ENCODE measurements at regions not wholly inside any gene's neighbourhood (a gene's known extent, or its start where the extent isn't known, plus 50 kb on each side); places are given as distances from the start of the nearest gene placed in this dataset.

- Histone ChIP-seq H3K36me3 (ENCODE audit: low read length) (no peaks in the 10 kb centered on the region), H3K9me3 (ENCODE audit: insufficient read depth, low read length) (no peaks in the 10 kb centered on the region; the same call in 1 of the 2 replicates), H3K9ac (ENCODE audit: low read length) (no peak overlapping the region), H4K20me1 (ENCODE audit: low read depth, low read length) (no peaks in the 10 kb centered on the region), H3K4me2 (ENCODE audit: low read depth, low read length, poor library complexity, severe bottlenecking) (no peak overlapping the region), H3F3A (ENCODE audit: insufficient read depth) (no peaks in the 10 kb centered on the region), H3K27me3 (ENCODE audit: low read length) (no peaks in the 10 kb centered on the region), H3K79me2 (ENCODE audit: insufficient read depth, low read length) (no peaks in the 10 kb centered on the region), H3K27ac (ENCODE audit: low read depth, low read length) (no peak overlapping the region), H3K4me3 (ENCODE audit: insufficient read depth, low read length, poor library complexity, severe bottlenecking) (no peak overlapping the region), H3K9me2 (replicated peaks; ENCODE audit: insufficient read depth, low read length) (no peaks in the 10 kb centered on the region), H2AFZ (ENCODE audit: low read depth, low read length, severe bottlenecking) (no peak overlapping the region)
- TF ChIP-seq EZH2phosphoT487 (conservative IDR thresholded peaks at IDR 0.05; ENCODE audit: low read length): no peak
- TF ChIP-seq, protein P1, sequence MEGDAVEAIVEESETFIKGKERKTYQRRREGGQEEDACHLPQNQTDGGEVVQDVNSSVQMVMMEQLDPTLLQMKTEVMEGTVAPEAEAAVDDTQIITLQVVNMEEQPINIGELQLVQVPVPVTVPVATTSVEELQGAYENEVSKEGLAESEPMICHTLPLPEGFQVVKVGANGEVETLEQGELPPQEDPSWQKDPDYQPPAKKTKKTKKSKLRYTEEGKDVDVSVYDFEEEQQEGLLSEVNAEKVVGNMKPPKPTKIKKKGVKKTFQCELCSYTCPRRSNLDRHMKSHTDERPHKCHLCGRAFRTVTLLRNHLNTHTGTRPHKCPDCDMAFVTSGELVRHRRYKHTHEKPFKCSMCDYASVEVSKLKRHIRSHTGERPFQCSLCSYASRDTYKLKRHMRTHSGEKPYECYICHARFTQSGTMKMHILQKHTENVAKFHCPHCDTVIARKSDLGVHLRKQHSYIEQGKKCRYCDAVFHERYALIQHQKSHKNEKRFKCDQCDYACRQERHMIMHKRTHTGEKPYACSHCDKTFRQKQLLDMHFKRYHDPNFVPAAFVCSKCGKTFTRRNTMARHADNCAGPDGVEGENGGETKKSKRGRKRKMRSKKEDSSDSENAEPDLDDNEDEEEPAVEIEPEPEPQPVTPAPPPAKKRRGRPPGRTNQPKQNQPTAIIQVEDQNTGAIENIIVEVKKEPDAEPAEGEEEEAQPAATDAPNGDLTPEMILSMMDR (IDR thresholded peaks at IDR 0.05; ENCODE audit: insufficient read depth, low read length, poor library complexity, severe bottlenecking): no peak
Observed at GRCh38 chr1:57839526-57839925, 415.7 kb upstream of the DAB1 start.

GRCh38 chr1:57839067-57839466 lies 415.2 kb upstream of the DAB1 start:
- TF ChIP-seq, protein P1 (IDR thresholded peaks at IDR 0.05; ENCODE audit: insufficient read depth, low read length, poor library complexity, severe bottlenecking): no peak
- no peak for TF ChIP-seq EZH2phosphoT487 (conservative IDR thresholded peaks at IDR 0.05; ENCODE audit: low read length)
- H3K27ac ChIP-seq (ENCODE audit: low read depth, low read length): no peak overlapping the region
- no peak overlapping the region for H3K4me2 ChIP-seq (ENCODE audit: low read depth, low read length, poor library complexity, severe bottlenecking)
- no peaks in the 10 kb centered on the region for H3K9me2 ChIP-seq (replicated peaks; ENCODE audit: insufficient read depth, low read length)
- no peak overlapping the region for H3K9ac ChIP-seq (ENCODE audit: low read length)
- H3K27me3 ChIP-seq (ENCODE audit: low read length): no peaks in the 10 kb centered on the region
- H4K20me1 ChIP-seq (ENCODE audit: low read depth, low read length): no peaks in the 10 kb centered on the region
- no peaks in the 10 kb centered on the region for H3F3A ChIP-seq (ENCODE audit: insufficient read depth)
- no peak overlapping the region for H2AFZ ChIP-seq (ENCODE audit: low read depth, low read length, severe bottlenecking)
- no peaks in the 10 kb centered on the region; the same call in 1 of the 2 replicates for H3K9me3 ChIP-seq (ENCODE audit: insufficient read depth, low read length)
- no peaks in the 10 kb centered on the region for H3K36me3 ChIP-seq (ENCODE audit: low read length)
- no peak overlapping the region for H3K4me3 ChIP-seq (ENCODE audit: insufficient read depth, low read length, poor library complexity, severe bottlenecking)
- no peaks in the 10 kb centered on the region for H3K79me2 ChIP-seq (ENCODE audit: insufficient read depth, low read length)

- no peaks in the 10 kb centered on the region for H4K20me1 ChIP-seq (ENCODE audit: low read depth, low read length)
- H3K4me2 ChIP-seq (ENCODE audit: low read depth, low read length, poor library complexity, severe bottlenecking): no peak overlapping the region
- no peaks in the 10 kb centered on the region for H3K36me3 ChIP-seq (ENCODE audit: low read length)
- H2AFZ ChIP-seq (ENCODE audit: low read depth, low read length, severe bottlenecking): no peak overlapping the region
- TF ChIP-seq EZH2phosphoT487 (conservative IDR thresholded peaks at IDR 0.05; ENCODE audit: low read length): no peak
- TF ChIP-seq, protein P1 (IDR thresholded peaks at IDR 0.05; ENCODE audit: insufficient read depth, low read length, poor library complexity, severe bottlenecking): no peak
- H3K4me3 ChIP-seq (ENCODE audit: insufficient read depth, low read length, poor library complexity, severe bottlenecking): no peak overlapping the region
- no peaks in the 10 kb centered on the region for H3K79me2 ChIP-seq (ENCODE audit: insufficient read depth, low read length)
- no peak overlapping the region for H3K27ac ChIP-seq (ENCODE audit: low read depth, low read length)
- no peaks in the 10 kb centered on the region for H3F3A ChIP-seq (ENCODE audit: insufficient read depth)
- no peaks in the 10 kb centered on the region for H3K27me3 ChIP-seq (ENCODE audit: low read length)
- H3K9me2 ChIP-seq (replicated peaks; ENCODE audit: insufficient read depth, low read length): no peaks in the 10 kb centered on the region; the same call in 1 of the 2 replicates
- no peaks in the 10 kb centered on the region; the same call in 1 of the 2 replicates for H3K9me3 ChIP-seq (ENCODE audit: insufficient read depth, low read length)
- H3K9ac ChIP-seq (ENCODE audit: low read length): no peak overlapping the region
Observed at GRCh38 chr1:57835620-57836019, 411.8 kb upstream of the DAB1 start.
